Gastroesophageal sphincter (tissue), 3 donors: ENCODE measurements at regions not wholly inside any gene's neighbourhood (a gene's known extent, or its start where the extent isn't known, plus 50 kb on each side); places are given as distances from the start of the nearest gene placed in this dataset.

ENCODE experiments used
- EP300 ChIP-seq: sonication (generic); formaldehyde crosslinking; IDR thresholded peaks from one replicate; pipeline ENCODE4 v1.6.1; 2017; ENCODE audit warnings: antibody characterized with exemption, mild to moderate bottlenecking
- POLR2A ChIP-seq, 2 donors: fragments of 450-650 bp; IDR thresholded peaks; one replicate each; pipeline ENCODE4 v1.6.1; 2017; ENCODE audit warnings: antibody characterized with exemption in 2 of 2, mild to moderate bottlenecking in 2 of 2, moderate library complexity in 1 of 2
- POLR2AphosphoS5 ChIP-seq: sonication (generic); formaldehyde crosslinking; IDR thresholded peaks from one replicate; pipeline ENCODE4 v1.6.1; 2017; ENCODE audit warnings: antibody characterized with exemption
- TF ChIP-seq, protein P1 (sequence below), 4 experiments: fragments of 200-600 bp in 2 of 4; fragments of 450-650 bp in 2 of 4; sonication (generic) in 1 of 4; IDR thresholded peaks; one replicate each; pipeline ENCODE4 v1.5.1; 2017 to 2019; ENCODE audit warnings: antibody characterized with exemption in 4 of 4, mild to moderate bottlenecking in 2 of 4, moderate library complexity in 2 of 4

DNA sequence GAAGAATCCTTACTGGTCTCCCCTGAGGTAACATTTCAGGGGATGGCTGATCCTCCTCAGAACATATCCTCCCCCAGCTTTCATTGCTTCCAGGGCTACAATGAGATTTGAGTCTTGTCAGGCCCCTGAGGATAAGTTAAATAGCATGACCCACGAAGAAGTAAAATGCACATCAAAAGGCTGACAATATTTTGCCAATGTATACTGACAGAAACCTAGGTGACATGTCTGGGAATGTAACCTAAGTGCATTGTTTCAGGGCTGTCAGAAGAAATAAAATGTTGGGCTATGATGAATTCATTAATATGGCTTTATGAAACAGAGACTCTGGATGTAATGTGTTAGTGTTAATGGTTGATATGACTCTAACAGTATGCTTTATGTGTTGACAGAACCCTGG is 471.5 kb downstream of the HDGFL1 start:
- TF ChIP-seq, protein P1, sequence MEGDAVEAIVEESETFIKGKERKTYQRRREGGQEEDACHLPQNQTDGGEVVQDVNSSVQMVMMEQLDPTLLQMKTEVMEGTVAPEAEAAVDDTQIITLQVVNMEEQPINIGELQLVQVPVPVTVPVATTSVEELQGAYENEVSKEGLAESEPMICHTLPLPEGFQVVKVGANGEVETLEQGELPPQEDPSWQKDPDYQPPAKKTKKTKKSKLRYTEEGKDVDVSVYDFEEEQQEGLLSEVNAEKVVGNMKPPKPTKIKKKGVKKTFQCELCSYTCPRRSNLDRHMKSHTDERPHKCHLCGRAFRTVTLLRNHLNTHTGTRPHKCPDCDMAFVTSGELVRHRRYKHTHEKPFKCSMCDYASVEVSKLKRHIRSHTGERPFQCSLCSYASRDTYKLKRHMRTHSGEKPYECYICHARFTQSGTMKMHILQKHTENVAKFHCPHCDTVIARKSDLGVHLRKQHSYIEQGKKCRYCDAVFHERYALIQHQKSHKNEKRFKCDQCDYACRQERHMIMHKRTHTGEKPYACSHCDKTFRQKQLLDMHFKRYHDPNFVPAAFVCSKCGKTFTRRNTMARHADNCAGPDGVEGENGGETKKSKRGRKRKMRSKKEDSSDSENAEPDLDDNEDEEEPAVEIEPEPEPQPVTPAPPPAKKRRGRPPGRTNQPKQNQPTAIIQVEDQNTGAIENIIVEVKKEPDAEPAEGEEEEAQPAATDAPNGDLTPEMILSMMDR (IDR thresholded peaks at IDR 0.05) = no peak
- TF ChIP-seq POLR2AphosphoS5 = no peak
- TF ChIP-seq POLR2A (IDR thresholded peaks at IDR 0.05) = no peak
- TF ChIP-seq EP300 = no peak
